OCI-M1 (cell line): ENCODE measurements at regions not wholly inside any gene's neighbourhood (a gene's known extent, or its start where the extent isn't known, plus 50 kb on each side); places are given as distances from the start of the nearest gene placed in this dataset.
"Not testable (repeated sequence)": the region's sequence is repeated elsewhere in the genome, so short reads cannot be mapped to it uniquely, and the experiment has no call there.

ENCODE experiments used
- DNase-seq: peaks from one replicate; lab custom pipeline; 2025; lab: John Stamatoyannopoulos, UW

GRCh38 chr9:21597284-21597683 is 115.2 kb upstream of the IFNE start:
- DNase-seq, result no peak

- no peak for DNase-seq
These were observed 116.6 kb upstream of the IFNE start for GRCh38 chr9:21598749-21599148.

- DNase-seq, result no peak
These were observed 123.4 kb upstream of the IFNE start for GRCh38 chr9:21605489-21605931.

GRCh38 chr9:21607576-21607975 is 125.5 kb upstream of the IFNE start:
- DNase-seq, result no peak

GRCh38 chr9:21608200-21608599 is 126.1 kb upstream of the IFNE start:
- DNase-seq, result no peak

- DNase-seq, result no peak
These were observed 127.4 kb upstream of the IFNE start for GRCh38 chr9:21609506-21609905.

GRCh38 chr9:21611891-21612290 is 129.8 kb upstream of the IFNE start:
- no peak for DNase-seq

GRCh38 chr9:21615018-21615417 is 132.9 kb upstream of the IFNE start:
- no peak for DNase-seq

GRCh38 chr9:21615446-21615845 is 133.3 kb upstream of the IFNE start:
- peak; percentile 63 for DNase-seq

GRCh38 chr9:21616082-21616778 is 134.1 kb upstream of the IFNE start:
- no peak for DNase-seq

- DNase-seq, result no peak
These were observed 142.8 kb upstream of the IFNE start for GRCh38 chr9:21624675-21625644.

- no peak for DNase-seq
These were observed 144.4 kb upstream of the IFNE start for GRCh38 chr9:21626493-21626892.

GRCh38 chr9:21628954-21629353 is 146.8 kb upstream of the IFNE start:
- DNase-seq, result not testable (repeated sequence)

- DNase-seq, result no peak
These were observed 152.8 kb upstream of the IFNE start for GRCh38 chr9:21634951-21635350.

- no peak for DNase-seq
These were observed 156.0 kb upstream of the IFNE start for GRCh38 chr9:21638104-21638503.

GRCh38 chr9:21653091-21653490 is 149.3 kb upstream of the MTAP start:
- DNase-seq, result no peak

- no peak for DNase-seq
These were observed 148.8 kb upstream of the MTAP start for GRCh38 chr9:21653589-21653988.

- no peak for DNase-seq
These were observed 145.4 kb upstream of the MTAP start for GRCh38 chr9:21656776-21657674.

- DNase-seq, result no peak
These were observed 144.3 kb upstream of the MTAP start for GRCh38 chr9:21657966-21658667.

GRCh38 chr9:21660976-21661375 is 141.5 kb upstream of the MTAP start:
- DNase-seq, result no peak

GRCh38 chr9:21661626-21662025 is 140.8 kb upstream of the MTAP start:
- DNase-seq, result no peak
